Hepatic stellate cell (primary cell): ENCODE measurements at regions not wholly inside any gene's neighbourhood (a gene's known extent, or its start where the extent isn't known, plus 50 kb on each side); places are given as distances from the start of the nearest gene placed in this dataset.
A peak's percentile ranks its signal among the peaks of the same experiment; 100 is the strongest.
"Not testable (repeated sequence)": the region's sequence is repeated elsewhere in the genome, so short reads cannot be mapped to it uniquely, and the experiment has no call there.

ENCODE experiments used
- DNase-seq: peaks from one replicate; pipeline ENCODE4 v3.0.0; 2011; ENCODE audit warnings: low spot score

- no peak for DNase-seq
Observed at GRCh38 chr7:25454020-25454419, 225.7 kb upstream of the NPVF start.

DNA sequence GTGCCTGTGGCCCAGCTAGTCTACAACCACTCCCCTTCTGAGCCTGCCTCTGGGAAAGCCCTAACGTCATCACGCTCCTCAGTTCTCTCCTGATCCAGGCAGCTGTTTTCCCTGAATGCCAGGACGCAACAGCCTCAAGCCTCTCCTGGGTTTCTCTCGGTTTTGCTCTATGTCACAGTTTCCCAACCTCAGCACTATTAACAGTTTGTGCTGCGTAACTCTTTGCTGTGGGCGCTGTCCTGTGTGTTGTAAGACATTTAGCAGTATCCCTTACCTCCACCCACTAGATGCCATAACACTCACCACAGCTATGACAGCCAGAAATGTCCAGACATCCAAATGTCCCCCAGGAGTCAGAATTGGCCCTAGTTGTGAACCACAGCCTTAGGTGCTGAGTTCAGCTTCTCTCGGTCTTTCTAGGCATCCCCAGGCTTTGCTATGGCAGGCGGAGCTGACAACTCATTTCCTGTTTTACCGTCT, 226.3 kb upstream of the NPVF start:
- peak; percentile 2 for DNase-seq

DNA sequence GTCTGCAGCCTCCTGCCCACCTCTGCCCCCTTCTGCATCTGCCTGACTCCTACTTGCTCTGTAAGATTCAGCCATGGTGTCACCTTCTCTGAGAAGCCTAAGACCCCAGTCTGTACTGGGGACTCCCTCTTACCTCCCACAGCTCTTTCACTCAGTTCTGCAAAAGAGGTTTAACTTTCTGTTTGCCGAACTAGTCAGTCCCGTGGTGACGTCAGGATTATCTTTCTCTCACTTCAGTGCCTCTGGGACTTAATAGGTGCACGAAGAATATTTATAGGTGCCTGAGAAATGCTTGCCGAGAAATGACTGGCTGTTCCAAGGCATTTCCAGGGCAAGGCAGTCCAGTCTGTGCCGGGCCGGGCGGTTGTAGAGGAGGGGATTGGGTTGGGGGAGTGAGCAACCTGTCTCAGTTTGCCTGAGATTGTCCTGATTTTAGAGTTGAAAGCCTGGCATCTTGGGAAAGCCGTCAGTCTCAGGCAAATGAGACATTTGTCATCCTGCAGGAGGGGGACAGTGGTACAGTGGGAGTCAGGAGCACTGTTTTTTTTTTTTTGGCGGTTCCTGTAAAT, 227.5 kb upstream of the NPVF start:
- no peak for DNase-seq

- no peak for DNase-seq
Observed at GRCh38 chr7:25456467-25457171, 228.3 kb upstream of the NPVF start.

- DNase-seq, result no peak
Observed at GRCh38 chr7:25459057-25459456, 230.8 kb upstream of the NPVF start.

DNA sequence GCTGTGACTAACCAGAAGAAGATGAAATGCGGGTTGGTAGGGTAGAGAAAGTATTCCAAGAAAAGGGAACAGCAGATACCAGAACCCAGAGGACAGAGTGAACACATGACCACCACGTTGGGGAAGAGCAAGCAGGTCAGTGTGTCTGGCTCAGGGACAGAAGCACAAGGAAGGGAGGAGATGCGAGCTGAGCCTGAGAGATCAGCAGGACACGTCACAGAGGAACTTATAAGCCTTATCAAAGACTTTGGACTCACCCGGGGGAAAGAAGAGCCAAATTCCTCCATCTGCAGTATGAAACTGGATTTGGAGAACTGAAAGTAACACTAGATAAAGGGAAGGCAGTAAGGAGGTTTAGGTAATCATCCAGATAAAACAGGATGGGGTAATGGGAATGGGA, 232.1 kb upstream of the NPVF start:
- DNase-seq, result no peak

DNA sequence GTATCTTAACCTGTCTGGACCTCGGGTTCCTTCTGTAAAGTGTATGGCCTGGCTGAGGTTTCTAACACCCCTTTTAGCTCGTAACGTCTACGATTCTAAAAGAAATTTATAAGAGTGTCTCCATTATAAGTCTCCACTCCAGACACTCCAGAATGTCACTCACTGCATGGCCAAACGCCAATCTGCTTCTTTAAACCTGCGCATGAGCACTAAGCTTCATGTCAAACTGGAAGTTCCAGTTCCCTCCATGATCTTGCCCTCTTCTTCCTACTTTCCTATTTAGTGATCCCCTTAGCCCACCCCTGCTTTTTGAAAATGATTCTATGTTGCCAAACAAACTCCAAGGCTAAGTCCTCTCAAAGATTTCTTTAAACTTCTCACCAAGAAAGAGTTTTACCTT, 241.4 kb upstream of the NPVF start:
- no peak for DNase-seq

- no peak for DNase-seq
Observed at GRCh38 chr7:25476863-25477499, 248.7 kb upstream of the NPVF start.

GRCh38 chr7:25478221-25478620, 249.9 kb upstream of the NPVF start:
- not testable (repeated sequence) for DNase-seq

DNA sequence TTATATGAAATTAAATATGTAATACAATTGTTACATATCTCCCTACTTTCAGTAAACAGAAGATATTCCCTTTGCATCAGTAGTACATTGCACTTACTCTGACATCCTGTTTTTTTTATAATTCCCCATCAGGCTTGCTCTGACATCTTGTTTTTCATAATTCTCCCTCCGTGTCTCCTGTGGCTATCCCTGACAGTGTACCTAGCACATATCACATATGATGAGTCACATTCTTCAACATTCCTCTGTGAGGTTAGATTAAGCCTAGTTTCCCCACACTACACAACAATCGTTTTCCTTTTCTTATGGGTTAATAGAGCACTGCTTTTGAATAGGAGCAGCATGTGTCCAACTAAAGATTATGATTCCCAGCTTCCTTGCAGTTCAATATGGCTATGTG, 250.6 kb upstream of the NPVF start:
- no peak for DNase-seq

GRCh38 chr7:25481891-25482290, 253.6 kb upstream of the NPVF start:
- DNase-seq, result no peak

- no peak for DNase-seq
Observed at GRCh38 chr7:25482631-25483030, 254.3 kb upstream of the NPVF start.

DNA sequence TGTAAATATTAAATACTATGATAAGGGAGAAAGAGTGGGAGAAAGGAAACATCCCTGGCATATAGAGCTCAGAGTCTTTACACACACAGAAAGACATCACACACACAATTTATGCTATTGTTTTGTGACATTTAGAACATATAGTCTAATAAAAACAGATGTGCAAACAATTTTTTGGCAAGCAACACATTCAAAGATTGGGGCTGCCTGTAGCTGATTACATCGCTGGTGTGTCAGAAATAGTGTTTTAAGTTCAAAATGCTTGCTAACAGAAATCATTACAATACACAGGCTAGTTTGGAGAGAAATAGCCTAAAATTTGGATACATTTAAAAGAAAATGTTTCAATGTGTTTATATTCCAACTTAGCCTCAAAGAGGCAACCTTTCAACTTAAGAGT, 256.7 kb upstream of the NPVF start:
- DNase-seq, result no peak

DNA sequence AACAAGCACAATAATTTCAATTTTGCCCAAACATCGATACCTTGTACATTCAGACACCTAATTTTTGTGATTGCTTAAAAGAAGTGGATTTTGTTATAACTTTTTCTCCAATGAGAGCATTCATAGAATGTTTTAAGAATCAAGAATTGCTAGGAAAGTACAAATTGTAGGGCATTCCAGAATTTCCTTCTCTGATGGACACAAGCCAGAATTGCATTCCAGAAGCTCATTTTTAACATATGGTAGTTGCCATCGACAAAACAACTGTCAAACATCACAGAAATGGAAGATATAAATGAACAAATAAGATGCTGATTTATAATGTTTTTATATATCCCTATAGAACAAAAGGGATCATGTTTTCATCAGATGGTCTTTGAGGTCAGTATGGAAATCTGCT, 258.4 kb upstream of the NPVF start:
- no peak for DNase-seq

GRCh38 chr7:25493805-25494366, 265.6 kb upstream of the NPVF start:
- no peak for DNase-seq

- DNase-seq, result no peak
Observed at GRCh38 chr7:25494896-25495295, 266.6 kb upstream of the NPVF start.

DNA sequence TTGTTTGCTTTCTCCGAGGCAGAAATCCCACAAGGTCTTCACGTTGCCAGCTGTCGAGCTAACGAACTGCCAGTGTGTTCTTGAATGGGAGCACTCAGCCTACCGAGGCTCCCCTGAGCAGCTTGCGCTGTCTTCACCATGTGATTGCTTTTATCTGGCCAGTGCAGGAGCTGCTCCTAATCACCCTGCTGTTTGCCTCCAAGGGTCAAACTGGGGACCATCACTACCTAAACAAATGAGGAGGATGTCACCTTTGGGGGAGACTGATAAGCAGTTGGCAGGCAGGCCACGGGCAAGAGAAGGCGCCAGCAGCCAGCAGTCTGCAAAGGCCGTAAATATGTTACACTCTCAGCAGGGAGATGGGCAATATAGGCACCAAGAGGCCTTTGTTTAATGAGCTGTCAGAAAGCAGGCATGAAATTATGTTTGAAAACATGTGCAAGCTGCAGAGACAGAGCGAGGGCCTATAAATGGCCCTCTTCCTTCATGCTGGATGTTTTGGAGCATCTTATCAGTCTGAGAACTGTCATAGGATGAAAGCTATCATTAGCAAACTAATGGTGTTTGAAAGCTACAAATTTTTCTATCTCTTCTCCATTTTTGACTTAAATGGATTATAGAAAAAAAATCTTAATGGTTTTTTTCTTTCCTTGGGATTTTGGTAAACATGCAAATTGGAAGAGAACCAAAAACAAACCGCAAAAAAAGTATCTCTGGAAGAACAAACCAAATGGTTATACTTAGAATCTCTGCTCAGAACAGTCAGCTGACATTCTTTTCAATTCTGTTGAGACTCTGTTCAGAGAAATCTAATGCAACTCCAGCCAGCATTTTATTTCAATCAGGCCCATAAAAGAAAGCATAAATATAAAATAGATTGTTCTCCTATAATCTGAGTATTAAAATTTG, 267.3 kb upstream of the NPVF start:
- DNase-seq, result no peak

DNA sequence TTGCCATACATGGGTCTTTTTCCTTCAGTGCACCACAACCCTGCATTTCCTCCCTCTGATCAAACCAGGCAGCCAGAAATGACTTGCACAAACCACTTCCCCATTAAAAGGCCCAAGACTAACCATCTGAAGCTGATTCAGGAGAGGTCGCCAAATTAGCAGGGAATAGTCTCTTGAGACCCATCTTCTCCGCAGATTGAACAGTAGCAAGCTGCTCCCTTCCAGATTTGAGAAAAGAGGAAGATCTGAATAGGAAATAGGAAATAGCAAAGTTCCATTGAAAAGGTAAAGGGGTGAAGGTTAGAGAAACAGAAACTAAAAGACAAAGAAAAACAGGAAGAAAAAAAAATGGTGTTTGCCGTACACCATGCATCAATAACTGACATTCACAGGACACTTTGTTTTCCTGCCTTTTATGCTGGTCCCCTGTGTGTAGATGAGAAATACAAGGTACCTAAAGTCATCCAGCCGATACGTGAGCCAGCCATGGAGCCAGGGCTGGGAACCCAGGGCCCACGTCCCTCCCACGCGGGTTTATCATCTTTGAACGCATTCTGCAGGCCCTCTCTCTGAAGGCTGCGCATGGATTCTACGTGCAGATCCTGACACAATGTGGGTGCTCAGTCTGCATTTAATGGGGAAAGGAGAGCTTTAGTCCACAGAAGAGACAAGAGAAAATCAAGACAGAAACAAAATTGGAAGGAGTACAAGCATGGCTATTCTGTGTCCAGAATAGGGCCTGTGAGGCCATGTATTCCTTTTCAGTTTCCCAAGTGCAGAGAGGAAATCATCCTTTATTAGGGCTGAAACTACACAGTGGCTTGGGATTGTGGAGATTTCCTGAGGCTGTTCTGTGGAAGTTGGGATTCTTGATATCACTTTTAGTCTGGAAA, 268.4 kb upstream of the NPVF start:
- no peak for DNase-seq

DNA sequence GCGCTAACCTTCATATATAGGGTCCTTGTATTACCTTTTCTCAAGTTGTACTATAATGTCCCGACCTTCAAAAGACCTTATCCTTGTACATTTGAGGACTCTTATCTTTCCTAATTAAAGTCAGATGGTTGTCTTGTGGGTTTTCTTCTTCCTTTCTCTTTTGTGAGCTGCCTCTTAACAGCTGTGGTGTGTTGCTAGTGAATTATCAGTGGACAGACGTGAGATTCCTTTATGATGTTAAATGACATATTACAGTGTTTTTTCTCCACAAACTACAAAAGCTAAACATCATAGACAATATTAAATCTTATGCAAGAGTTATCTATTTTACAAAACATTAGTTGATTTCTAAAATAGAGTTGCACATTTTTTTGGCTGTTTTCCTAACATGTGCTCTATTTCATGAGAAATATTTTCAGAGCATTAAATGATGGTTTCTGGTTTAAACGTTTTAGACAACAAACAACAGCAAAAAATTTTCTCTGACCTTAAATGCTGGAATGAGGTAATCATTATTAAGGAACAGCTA, 272.2 kb upstream of the NPVF start:
- DNase-seq, result no peak

GRCh38 chr7:25503306-25503705, 275.0 kb upstream of the NPVF start:
- no peak for DNase-seq
